CD4-positive, alpha-beta T cell treated with Interleukin-15 for 1 hour (primary cell): ENCODE measurements at regions not wholly inside any gene's neighbourhood (a gene's known extent, or its start where the extent isn't known, plus 50 kb on each side); places are given as distances from the start of the nearest gene placed in this dataset.
"Not testable (repeated sequence)": the region's sequence is repeated elsewhere in the genome, so short reads cannot be mapped to it uniquely, and the experiment has no call there.

Source experiments
- DNase-seq: peaks from one replicate; pipeline ENCODE4 v3.0.0-alpha.2; 2020

DNA sequence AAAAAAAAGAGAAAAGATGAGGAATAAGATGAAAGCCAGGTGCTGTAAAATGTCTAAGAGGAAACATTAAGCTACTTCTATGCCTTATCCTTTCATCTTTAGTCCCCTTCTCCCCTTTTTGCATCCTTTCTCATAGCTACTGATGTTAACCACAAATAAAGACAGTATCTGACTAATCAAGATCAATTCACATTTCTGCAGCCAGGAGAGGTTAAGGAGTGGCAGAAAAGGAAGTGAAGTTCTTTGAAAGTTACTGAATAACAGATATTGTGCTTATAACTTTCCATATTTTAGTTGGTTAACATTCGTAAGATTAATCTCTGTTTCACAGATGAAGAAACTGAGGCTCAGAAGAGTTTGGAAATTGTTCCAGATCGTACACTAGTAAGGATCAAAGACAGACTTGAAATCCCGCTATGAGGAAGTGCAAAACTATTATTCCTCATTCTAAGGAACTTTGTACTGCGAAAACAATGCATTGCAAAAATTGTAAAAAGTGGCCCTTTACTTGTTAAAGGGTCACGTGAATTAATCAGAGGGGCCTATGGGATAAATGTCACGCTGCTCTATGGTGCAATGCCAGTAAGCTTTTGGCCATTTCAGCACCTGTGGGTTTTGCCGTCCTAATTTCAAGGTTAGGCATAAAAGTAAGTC lies 117.7 kb upstream of the GRM7 start:
- DNase-seq = no peak

DNA sequence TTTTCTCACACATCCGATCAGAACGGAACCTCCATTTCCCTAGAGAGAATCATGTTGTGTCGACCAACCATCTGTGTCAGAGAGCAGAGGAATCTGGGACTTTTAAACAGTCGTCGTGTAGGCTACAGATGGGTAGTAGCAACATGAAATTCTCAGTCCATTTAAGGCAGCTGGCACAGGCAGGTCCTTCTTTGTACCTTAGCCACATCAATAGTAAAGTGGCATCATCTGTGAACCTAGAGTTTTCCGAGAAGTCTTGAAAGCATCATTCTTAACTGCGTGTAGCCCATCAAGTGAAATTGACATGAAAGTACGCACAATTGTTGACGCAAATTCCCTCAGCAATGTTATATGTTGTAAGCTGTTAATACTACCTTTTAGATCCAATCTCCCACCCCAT lies 114.5 kb upstream of the GRM7 start:
- no peak for DNase-seq

DNA sequence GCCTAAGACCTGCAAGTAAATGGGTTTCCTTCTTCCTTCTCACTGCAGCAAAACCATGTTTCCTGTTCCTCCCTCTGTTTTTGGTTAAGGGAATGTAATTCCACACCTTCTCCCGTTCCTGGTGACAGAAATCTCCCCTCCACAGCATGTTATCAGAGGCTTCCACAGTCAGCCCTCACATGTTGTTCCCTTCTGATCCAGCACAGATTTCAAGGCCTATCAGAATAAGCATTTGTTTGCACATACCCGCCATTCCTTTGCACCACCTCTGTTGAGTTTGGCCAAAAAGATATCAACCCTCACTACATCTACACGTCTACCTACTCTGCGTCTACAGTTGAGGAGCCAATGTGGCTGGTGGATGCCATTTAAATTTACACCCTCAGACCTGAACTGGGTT lies 113.9 kb upstream of the GRM7 start:
- no peak for DNase-seq

DNA sequence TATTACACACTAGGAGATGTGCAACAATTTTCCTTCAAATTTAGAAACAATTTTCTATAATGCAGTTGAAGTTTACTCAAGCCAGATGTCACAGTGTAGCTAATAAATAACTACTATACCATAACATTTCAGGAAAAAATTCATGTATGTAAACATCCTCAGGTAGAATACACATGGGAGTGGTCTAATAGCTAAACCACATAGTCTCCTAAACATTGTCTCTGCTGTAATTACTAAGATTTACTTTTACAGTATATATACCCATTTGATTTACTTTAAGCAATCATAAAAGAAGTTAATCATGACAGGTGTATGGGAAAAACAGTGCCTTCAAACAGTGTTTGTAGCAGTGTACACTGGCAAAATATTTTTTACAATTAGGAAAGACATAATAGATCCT lies 110.1 kb upstream of the GRM7 start:
- DNase-seq = no peak

DNA sequence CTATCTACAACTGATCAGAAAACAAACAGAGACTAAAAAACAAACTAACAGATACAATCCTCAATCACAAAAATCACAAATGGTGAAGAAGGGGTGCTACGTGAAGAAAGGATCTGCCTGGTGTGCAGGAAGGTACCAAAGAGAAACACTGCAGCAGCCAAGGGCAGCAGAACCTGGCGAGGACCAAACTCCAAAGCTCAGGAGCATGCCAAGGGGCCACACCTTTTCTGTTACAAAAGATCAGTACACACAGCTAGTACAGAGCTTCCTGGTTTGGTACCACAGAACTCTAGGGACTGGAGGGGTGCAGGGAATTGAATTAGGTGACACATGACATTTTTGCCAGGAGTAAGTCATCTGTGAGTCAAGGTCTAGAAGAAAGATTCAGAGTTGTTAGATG lies 107.4 kb upstream of the GRM7 start:
- DNase-seq = no peak

DNA sequence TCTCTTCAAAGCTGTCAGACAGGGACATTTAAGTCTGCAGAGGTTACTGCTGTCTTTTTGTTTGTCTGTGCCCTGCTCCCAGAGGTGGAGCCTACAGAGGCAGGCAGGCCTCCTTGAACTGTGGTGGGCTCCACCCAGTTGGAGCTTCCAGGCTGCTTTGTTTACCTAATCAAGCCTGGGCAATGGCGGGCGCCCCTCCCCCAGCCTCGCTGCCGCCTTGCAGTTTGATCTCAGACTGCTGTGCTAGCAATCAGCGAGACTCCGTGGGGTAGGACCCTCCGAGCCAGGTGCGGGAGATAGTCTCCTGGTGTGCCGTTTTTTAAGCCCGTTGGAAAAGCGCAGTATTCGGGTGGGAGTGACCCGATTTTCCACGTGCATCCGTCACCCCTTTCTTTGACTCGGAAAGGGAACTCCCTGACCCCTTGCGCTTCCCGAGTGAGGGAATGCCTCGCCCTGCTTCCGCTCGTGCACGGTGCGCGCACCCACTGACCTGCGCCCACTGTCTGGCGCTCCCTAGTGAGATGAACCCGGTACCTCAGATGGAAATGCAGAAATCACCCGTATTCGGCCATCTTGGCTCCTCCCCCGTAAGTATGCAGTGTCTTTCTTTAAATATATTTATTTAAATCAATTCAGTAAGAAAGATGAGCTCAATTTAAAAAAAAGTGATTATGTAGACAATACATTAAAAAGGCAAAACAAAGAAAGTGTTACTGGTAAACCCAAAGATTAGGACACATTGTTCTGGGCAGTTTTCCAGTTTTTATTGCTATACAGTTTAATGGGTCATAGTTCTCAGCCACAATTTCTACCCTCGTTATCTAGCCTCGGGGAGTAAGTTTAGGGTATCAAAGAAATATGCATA lies 91.2 kb upstream of the GRM7 start:
- not testable (repeated sequence) for DNase-seq

DNA sequence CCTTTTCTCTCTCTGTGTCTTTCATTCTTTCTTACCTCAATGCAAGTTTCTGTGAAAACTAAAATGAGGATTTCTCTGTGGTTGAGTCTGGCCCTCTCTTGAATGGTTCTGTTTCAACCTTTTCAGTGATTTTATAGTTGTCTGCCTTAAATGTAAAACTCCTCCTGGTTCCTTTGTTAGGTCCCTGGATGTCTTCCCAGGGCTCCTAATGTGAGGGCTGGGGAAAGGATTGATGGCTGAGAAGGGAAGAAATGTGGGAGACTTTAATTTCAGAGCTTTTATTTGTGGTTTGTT lies 90.6 kb upstream of the GRM7 start:
- no peak for DNase-seq

DNA sequence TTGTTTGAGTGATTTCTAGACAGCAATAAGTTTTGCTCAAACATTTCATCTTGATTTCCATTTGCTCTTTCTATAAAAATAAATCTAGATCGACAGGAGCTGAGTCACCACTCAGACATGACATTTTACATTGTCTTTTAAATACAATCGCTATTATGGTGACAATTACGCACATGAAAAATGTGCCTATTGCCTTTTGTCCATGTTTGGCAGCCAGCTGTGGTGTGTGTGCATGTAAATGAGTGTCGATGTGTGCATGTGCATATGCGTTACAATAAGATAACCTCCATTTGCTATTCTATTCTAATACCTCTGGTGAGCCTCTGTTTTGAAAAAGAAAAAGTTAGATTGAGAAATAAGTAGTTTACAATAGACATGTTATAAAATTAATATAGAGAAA lies 89.7 kb upstream of the GRM7 start:
- no peak for DNase-seq

DNA sequence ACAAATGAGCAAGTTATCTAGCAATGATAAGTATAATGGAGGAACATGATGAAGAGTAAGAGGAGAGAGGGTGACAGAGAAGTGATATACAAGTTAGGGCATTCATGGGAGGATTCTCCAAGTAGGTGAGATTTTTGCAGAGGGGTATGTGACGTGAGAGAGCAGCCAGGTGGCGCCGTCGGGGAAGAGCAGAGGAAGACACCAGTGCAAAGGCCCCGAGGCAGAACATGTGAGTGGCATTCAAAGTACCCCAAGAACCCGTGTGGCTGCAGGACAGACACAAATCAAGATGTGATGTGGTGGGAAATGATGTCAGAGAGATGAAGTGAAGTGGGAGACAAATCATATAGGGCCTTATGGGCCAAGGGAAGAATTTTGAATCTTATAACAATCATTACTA lies 81.8 kb upstream of the GRM7 start:
- DNase-seq = no peak

DNA sequence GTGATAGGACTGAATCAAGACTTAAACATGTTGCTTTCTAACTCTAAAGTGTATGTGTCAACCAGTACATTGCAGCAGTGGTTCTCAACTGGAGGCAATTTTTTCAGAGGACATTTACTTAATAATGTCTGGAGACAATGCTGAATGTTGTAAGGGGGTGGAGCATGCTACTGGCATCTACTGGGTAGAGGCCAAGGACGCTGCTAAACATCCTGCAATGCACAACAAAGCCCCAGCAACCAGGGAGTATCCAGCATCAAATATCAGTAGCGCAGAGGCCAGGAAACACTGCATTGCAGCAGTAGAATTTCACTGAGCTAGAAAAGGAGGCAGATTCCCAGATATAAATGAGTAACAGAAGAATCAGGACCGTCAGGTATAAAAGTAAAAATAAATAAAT lies 79.8 kb upstream of the GRM7 start:
- no peak for DNase-seq

DNA sequence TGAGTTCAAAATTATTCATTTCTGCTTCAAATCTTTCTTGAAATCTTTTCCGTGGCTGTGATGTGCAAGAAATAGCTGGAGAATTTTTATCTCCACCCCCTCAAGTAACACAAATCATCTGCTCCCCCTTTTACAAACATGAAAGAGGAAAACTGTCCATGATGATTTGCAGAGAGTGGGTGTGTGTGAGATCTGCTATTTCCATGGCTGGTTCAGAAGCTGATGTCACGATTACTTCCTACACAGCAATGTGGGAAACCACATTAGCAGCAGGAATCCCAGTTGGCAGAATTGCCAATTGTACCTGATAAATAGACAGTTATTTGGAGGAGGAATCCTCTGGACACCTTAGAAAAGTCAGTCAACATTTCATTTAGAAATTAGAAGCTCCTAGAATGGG lies 75.2 kb upstream of the GRM7 start:
- DNase-seq = no peak

DNA sequence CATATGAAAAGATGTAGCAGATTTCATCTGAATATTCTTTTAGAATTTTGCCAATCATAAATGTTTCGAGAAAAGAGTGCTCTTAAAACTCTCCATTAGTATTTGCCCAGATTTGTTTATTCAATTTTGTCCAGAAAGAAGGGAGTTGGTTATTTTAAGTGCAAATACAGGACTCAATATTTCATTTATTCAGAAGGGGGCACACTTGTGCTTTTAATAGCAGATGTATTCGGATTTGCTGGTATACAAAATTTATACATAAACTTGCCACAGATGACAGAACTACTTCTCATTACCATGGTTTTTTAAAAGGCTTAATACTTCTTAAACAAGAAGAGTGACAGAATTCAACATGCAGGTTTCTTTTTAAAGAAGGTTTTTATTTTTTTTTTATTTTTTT lies 69.8 kb upstream of the GRM7 start:
- no peak for DNase-seq

DNA sequence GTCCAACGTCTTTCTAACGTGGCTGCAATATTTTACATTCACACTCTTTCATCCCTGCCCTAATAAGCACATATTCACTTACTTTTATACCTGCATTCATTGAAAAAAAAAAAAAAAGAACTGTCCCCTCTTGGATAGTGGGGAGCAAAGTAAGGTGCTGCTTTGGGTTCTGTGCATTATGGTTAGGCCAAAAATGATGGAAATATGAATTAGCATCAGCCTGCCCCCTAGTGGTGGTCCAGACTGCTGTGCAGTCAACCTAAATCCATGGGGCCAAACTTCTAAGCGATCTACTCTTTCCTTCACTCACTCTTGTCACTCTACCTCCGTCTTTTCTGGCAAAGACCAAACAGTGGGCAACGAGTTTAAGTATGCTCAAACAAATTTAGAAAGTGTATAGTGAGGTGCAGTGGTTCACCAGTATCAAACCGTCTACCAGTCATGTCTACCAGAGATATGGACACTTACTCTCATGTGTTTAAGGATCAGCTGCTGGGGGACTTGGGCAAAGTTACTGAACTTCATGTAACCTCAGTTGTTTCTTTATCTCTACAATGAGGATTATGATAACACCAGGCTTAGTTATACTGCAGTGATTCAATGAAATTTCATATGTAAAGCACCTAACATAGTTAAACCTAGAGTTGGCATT lies 61.5 kb upstream of the GRM7 start:
- peak; percentile 17 for DNase-seq

DNA sequence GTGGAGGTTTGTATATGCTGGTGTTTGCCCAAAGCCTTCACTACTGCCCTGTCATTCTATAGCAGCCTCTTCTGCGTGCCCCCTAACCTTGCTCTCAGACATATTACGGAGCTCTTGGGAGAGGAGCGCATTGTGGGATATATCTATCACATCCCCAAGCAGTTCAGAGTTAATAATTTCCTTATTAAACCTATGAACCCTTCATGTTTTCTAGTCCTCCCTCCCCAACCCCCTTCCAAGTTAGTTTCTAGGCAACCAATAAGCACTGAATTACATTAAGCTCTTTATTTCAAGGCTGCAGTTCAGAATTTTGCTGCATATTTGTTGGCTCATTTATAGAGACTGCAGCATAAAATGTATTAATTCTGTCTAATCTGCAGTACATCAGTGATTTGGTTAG lies 57.3 kb upstream of the GRM7 start:
- no peak for DNase-seq

DNA sequence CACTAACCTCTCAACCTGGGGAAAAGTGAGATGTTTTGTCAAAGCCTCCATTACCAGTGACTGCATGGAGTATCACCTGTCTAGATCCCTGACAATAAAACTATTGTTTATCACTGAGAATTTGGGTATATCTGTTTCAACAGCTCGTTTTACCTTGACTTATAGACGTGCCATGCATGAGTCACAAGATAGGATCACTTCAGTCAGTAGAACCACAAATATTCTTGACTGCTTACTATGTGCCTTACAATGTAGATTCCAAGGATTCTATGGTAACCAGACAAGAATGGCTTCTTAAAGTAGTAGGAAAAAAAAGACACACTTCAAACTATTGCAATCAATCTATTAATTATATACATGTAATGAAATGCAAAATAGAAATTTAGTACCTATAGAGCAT lies 55.7 kb upstream of the GRM7 start:
- DNase-seq = no peak

DNA sequence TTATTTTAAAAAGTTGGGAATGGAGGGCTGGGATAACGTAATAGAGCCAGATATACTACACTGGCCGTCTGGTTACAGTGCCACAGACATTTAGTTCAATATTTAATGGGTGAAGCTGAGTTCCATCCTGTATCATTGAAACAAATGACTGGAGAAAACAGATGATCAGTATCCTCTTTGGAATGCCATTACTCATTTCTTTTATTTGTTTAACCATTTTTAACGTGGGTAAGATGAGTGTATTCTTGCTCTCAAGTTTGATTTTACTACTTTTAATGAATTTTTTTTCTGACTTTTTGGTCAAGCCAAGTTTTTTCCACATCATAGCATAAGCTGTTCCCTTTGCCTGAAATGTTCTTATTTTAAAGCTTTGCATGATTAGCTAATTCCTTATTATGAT lies 53.9 kb upstream of the GRM7 start:
- no peak for DNase-seq

DNA sequence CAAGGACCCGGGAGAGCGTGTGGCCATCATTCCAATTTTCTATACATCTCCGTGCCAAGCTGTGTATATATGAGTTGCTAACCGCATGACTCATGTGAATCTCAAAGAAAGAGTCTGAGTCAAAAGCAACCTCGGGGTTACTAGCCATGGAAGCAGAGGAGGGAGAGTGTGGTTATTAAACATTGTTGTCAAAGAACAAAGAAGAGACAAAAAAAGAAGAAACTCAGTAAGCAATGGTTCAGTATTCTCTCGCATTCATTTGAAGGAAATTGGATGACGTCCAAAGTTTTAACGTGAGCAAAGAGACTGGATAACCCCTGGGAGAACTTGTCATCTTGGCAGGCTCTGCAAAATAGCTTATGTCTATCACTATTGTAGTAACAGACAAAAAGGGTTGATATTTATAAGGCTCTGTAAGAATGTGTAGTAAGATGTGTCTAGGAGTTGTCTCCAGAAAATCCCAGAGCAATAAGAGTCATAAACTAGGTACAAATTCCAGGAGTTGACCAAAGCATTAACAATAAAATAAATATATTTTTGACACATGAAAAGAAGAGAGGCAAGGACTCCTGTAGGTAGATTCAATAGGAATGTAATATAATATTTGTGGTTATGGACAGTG lies 52.8 kb upstream of the GRM7 start:
- no peak for DNase-seq

DNA sequence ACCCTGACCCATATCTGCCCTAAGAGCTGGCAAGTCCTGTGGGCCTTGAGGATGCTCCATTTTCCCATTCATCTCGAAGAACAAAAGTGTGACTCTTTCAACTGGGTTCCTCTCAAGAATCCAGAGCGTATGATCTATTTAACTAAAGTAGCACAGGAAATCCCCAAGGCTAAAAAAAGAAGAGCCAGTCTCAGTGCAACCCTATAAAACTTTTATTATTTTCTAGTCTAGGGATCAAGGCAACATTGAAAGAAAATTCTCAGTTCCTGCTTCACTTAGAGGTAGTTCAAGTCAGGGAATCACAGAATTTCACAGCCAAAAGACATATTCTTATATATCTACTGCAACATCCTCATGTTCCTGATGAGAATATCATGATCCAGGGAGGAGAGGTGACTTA lies 51.6 kb upstream of the GRM7 start:
- no peak for DNase-seq
